Fibroblast of skin of abdomen (primary cell): ENCODE measurements at regions not wholly inside any gene's neighbourhood (a gene's known extent, or its start where the extent isn't known, plus 50 kb on each side); places are given as distances from the start of the nearest gene placed in this dataset.

Experiments
- DNase-seq: peaks from one replicate; pipeline ENCODE4 v3.0.0-alpha.2; 2013

- peak; percentile 91 for DNase-seq
These were observed 206.6 kb upstream of the RFX3 start for GRCh38 chr9:3732077-3733038.

- no peak for DNase-seq
These were observed 204.7 kb upstream of the RFX3 start for GRCh38 chr9:3730511-3730922.

DNA sequence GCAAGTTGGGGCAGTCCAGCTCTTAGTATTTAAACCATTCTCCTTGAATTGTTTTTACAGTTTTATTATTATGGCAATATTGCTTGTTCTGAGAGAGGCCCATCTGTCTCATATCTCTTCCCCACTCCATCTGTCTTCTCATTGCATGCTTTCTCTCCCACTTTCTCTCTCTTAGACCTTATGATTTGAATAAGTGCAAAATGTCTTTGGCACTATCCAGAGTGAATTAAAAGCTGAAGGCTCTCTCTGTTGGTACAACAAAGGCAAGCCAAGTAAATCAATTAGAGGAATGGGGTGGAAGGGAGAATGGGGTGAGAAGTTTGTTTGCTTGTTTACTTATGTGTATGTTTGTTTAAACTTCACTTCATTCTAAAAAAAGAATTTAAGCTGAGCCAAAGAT is 195.3 kb upstream of the RFX3 start:
- no peak for DNase-seq

DNA sequence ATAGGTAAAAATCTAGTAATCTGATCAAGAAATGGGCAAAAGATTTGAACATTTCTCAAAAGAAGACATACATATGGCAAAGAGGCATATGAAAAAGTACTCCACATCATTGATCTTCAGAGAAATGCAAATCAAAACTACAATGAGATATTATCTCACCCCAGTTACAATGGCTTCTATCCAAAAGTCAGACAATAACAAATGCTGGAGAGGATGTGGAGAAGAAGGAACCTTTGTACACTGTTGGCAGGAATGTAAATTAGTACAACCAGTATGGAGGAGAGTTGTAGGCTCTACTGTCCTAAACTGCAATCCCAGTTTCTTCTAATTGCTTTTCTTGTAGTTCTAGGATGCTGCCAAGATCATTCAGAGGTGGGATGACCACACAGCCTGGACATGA is 193.5 kb upstream of the RFX3 start:
- no peak for DNase-seq

GRCh38 chr9:3716415-3716814 is 190.6 kb upstream of the RFX3 start:
- DNase-seq, result no peak

- DNase-seq, result no peak
These were observed 182.9 kb upstream of the RFX3 start for GRCh38 chr9:3708751-3709150.

DNA sequence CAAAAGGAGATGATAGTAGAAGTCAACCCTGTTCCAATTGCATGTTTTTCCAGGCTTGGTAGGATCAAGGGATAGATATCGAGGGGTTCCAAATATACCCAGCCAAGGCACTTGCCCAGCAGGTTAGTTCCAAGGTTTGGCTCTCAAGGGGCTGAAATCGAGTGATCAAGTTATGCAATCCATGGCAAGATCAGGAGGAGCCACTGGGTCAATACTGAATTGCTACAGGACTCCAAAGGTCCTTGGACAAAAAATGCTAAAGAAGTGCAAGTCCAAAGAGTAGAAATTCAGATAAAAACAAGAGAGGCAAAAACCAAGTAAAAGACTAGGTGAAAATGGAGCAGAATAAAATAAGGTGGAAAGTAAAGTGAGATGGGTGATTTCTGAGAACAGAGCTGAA is 179.1 kb upstream of the RFX3 start:
- DNase-seq, result no peak

DNA sequence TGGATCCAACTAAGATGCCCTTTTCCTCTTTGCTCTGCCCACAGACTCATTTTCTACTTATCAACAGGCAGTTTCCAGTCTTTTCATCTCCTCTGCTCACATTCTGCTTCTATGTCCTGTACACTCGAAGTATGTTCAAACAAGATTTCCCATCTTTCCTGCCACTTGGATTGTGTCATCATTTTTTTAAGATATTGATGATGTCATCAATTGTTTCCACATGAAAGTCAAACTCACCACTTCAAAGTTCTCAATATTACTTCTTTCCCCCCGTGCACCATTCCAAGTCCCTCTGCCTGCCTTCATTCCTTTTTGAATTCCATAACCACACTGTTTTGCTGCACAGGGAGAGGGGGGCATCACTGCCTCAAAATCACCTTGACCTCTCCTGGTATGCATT is 175.0 kb upstream of the RFX3 start:
- no peak for DNase-seq

DNA sequence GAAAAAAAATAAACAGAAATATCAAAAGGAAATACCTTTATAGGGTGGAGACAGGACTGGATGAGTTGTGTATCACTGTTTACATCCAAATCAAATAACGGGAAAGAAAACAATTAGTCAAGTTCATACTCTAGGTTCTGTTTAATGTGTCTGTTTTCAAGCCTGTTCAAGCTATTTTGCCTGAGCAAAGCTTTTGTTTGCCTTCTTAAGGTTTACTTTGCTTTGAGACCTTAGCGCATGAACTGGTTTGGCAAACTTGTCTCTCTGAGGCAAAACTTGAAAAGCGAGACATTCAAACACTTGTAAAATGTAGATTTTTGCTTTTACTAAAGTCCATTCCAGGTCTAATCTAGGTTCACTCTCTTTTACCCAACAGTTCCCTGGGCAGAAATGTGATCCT is 174.1 kb upstream of the RFX3 start:
- DNase-seq, result no peak

GRCh38 chr9:3698531-3698930 is 172.7 kb upstream of the RFX3 start:
- DNase-seq, result no peak

DNA sequence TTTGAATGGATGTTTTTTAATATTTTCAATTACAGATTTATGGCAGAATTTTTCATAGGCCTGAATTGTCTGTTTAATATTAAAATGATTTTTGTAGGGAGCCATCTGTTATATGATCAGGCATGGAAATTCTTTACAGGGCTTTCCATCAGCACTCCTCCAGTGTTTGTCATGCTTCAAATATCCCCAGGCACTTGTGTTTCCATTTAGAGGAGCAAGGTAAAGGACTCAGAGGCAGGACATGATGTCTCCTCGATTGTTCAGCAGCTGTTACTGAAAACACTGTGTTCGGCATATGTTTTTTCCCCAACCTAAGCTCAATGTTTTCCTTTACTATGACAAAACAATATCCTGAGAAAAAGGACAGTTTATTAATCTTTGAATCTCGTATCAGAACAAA is 172.3 kb upstream of the RFX3 start:
- no peak for DNase-seq

- no peak for DNase-seq
These were observed 170.6 kb upstream of the RFX3 start for GRCh38 chr9:3696368-3696767.

- DNase-seq, result no peak
These were observed 166.8 kb upstream of the RFX3 start for GRCh38 chr9:3692606-3693005.

GRCh38 chr9:3689555-3689954 is 163.8 kb upstream of the RFX3 start:
- DNase-seq, result no peak

- DNase-seq, result no peak
These were observed 161.3 kb upstream of the RFX3 start for GRCh38 chr9:3687145-3687544.

DNA sequence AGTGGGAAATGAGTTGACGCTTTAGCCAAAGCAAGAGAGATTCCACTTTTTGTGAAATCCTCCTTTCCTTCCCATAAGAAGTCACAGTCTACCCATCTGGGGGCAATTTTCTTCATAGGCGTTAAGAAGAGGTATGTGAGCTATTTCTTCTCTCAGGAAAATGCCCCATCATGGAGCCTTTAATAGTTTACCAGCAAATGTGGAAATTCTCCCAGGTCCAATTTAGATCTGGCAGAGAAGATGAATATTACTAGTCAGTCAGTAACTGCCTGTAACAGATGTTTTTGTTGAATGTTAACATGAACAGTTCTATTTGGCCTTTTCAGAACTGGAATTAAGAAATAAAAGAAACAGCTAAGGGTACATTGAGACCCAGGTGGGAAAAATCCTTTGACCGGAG is 156.4 kb upstream of the RFX3 start:
- DNase-seq, result no peak

DNA sequence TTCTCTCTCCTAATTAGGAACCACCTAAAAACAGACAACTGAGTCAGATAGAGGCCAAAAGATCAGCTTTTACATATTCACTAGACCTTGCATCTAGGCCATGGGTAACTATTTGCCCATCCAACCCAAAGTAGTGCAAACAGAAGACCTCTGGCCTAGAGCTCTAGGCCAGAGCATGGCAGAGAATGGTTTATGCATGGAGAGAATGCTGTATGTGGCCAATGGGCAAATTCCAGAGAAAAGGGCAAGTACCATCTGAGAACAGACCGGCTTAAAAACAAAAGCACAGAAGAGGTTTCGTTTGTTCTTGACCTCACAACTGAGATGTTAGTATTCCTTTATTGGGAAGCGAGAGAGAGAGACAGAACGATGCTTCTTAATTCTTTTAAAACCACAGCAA is 151.7 kb upstream of the RFX3 start:
- no peak for DNase-seq

DNA sequence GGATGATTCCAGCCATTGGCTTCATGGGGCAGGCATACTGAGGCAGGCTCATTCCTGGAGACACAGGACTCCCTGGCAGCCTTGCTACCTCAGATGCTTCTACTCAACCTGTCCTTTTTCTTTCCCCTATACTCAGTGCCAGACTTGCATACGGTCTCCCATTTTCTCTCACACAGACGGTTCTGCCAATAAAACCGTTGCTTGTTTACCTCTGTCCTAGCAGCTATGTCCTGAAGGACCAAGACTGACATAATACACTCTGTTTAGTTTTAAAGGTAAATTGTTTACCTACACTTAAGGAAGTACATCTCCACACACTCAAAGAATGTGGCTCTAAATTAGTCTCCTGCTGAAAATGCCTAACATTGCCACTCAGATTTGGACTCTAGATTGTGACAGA is 151.0 kb upstream of the RFX3 start:
- no peak for DNase-seq

DNA sequence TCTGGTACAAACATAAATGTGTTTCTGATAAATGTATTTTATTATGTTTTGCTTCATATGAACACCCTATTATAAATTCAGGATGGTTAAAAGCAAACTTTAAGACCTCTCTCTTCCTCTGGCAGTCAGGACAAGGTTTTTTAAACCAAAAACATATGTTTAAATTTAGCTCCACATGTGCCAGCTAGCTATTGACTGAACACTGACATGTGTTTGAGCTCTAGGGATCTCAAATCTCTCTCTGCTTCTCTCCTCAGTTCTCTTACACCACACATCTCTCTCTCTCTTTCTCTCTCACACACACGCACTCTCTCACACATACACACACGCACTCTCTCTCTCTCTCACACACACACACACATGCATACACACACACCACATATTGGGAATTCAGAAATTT is 150.1 kb upstream of the RFX3 start:
- DNase-seq, result no peak

GRCh38 chr9:3674561-3674960 is 148.8 kb upstream of the RFX3 start:
- DNase-seq, result no peak

DNA sequence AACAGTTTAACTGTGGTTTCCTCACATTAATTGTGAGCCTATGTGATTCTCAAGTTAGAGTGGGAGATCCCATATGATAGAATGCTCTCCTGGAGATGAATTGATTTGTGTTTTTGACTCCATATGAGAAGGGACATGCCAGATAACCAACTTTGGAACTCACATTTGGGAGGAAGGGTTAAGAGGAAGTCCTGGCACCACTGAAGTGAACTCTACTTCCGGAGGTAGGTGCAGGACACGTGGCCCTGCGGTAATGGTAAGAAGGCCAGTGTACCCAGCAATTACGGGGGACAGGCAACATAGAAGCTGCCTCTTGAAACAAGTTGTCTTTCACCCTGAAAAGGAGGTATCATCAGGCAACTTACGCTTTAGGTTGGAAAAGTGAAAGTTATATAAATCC is 146.6 kb upstream of the RFX3 start:
- no peak for DNase-seq

GRCh38 chr9:3664044-3664443 is 138.2 kb upstream of the RFX3 start:
- peak; percentile 9 for DNase-seq

DNA sequence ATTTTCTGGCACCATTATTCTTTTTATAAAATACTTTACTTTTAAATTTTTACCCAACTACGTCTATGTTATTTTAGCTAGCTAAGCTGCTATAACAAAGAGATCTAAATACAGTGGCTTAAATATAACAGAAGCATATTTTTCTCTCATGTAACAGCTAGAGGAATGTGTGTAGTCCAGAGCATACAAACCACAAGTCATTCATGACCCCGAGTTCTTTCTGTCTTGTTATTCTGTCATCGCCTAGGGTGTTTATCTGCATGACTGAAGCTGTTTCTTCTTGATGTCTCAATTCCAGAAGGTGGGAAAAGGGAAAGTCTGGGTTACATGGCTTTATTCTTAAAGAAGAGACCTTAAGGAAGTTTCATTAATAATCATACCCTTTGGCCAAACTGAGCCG is 136.9 kb upstream of the RFX3 start:
- peak; percentile 53 for DNase-seq

GRCh38 chr9:3660936-3661335 is 135.1 kb upstream of the RFX3 start:
- no peak for DNase-seq

DNA sequence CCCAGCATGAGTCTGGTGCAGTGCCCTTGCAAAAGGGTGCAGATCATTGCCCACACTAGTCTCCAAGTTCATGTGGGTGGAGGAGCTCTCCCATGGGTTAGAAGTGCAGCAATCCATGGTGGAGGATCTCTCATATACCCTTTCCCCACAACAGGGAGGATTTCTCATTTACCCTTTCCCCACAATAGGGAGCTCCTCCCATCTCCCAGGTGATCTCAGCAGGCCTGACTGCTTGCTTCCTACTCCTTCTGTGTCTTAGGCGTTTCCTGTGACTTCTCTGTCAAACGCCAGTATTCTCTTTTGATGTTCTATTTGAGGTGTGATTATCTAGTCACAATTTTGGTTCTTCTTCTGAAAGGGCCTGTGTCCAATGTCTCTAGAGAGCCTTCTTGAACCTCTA is 133.8 kb upstream of the RFX3 start:
- DNase-seq, result no peak
